ENCODE measurements at regions not wholly inside any gene's neighbourhood (a gene's known extent, or its start where the extent isn't known, plus 50 kb on each side); places are given as distances from the start of the nearest gene placed in this dataset.
A peak's percentile ranks its signal among the peaks of the same experiment; 100 is the strongest.

DNA sequence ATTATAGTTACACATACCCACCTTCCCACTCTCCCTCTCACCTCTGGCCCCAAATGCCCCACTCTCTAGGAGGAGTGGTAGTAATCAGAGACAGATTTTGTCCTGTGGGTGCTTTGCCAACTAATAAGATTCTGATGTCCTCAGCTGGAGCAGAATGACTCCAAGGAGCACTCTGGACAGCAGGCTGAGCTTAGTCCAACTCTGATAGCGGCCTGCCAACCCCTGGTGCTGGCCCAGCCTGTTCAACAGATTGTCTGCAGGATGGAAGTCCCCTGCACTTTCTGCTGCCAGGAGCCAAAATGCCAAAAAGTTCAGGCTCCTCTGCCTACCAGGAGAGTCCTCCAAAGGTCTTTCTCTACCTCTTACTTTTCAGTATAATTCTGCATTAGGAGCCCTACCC lies 160.5 kb upstream of the UMPS start:
- Mint-ChIP-seq H3K9me3 (no peaks in the 10 kb centered on the region), H3K27ac (peak overlapping the region in 1 of 7 donors; percentile 46), H3K4me3 (no peak overlapping the region), H3K36me3 (no peaks in the 10 kb centered on the region), H3K4me1 (no peaks in the 10 kb centered on the region), H3K27me3 (ENCODE audit: low read depth in 3 of 3) (peaks cover 2 to 3% (median 3%) of the 10 kb centered on the region in 3 donors)
- no peak overlapping the region for H3K9ac ChIP-seq (ENCODE audit: insufficient read depth, low read length, poor library complexity, severe bottlenecking)
- no peak overlapping the region for H3K4me2 ChIP-seq (replicated peaks; ENCODE audit: extremely low read depth, low read length, poor library complexity, severe bottlenecking)
- H3K79me2 ChIP-seq (ENCODE audit: insufficient read depth, low read length): no peaks in the 10 kb centered on the region
- intact Hi-C loops (cut with micrococcal nuclease): loop anchor here in 1 of 2 donors (5.0 kb wide), 1 partner anchor 118 kb away; no protein-coding TSS in a partner anchor
- no peaks in the 10 kb centered on the region for H3K9me3 ChIP-seq (replicated peaks in 1 of 2; ENCODE audit: control insufficient read depth in 1 of 2, insufficient read depth in 1 of 2, low read length in 2 of 2)
- H3K36me3 ChIP-seq (replicated peaks in 1 of 2; ENCODE audit: control insufficient read depth in 1 of 2, insufficient read depth in 2 of 2, low read length in 2 of 2): no peaks in the 10 kb centered on the region
- H3K27me3 ChIP-seq (ENCODE audit: control insufficient read depth in 2 of 2, insufficient read depth in 2 of 2, low read length in 2 of 2): no peaks in the 10 kb centered on the region
- H3K27ac ChIP-seq (ENCODE audit: low read depth in 1 of 2, low read length in 2 of 2): no peak overlapping the region
- TF ChIP-seq, protein P1, sequence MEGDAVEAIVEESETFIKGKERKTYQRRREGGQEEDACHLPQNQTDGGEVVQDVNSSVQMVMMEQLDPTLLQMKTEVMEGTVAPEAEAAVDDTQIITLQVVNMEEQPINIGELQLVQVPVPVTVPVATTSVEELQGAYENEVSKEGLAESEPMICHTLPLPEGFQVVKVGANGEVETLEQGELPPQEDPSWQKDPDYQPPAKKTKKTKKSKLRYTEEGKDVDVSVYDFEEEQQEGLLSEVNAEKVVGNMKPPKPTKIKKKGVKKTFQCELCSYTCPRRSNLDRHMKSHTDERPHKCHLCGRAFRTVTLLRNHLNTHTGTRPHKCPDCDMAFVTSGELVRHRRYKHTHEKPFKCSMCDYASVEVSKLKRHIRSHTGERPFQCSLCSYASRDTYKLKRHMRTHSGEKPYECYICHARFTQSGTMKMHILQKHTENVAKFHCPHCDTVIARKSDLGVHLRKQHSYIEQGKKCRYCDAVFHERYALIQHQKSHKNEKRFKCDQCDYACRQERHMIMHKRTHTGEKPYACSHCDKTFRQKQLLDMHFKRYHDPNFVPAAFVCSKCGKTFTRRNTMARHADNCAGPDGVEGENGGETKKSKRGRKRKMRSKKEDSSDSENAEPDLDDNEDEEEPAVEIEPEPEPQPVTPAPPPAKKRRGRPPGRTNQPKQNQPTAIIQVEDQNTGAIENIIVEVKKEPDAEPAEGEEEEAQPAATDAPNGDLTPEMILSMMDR (IDR thresholded peaks at IDR 0.05): no peak
- 92% methylated on average over 1 of the region's 1 CpG for whole genome bisulfite sequencing (ENCODE audit: insufficient coverage)
- H4K20me1 ChIP-seq (ENCODE audit: insufficient read depth, low read length): no peaks in the 10 kb centered on the region
- no peak for DNase-seq
- H3K4me1 ChIP-seq (ENCODE audit: control insufficient read depth in 1 of 2, insufficient read depth in 2 of 2, low read length in 2 of 2): no peaks in the 10 kb centered on the region
- no peak overlapping the region for H3K4me3 ChIP-seq (replicated peaks in 1 of 3; ENCODE audit: low read depth in 2 of 3, low read length in 3 of 3)
- H2AFZ ChIP-seq (ENCODE audit: insufficient read depth, low read depth, low read length, poor library complexity, severe bottlenecking): no peak overlapping the region

DNA sequence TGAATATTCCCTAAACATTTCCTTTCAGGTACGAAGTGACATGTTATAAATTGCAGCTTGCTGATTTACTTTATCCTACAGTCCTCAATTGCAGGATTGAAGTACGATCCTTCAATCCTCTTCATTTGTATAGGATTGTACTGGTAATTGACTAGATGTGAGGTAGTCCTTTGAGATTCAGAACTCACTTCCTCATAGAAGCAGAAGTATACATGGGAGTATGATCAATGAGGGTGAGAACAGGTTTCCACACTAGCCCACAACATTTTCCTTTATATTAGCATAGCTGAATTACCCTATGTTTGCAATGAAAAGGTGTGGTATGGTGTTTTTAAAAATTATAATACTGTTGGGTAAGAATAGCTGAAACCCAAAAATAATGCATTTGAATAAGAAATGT lies 160.0 kb upstream of the UMPS start:
- DNase-seq: no peak
- Mint-ChIP-seq H3K27ac (no peak overlapping the region), H3K9me3 (no peaks in the 10 kb centered on the region), H3K4me3 (no peak overlapping the region), H3K36me3 (no peaks in the 10 kb centered on the region), H3K27me3 (ENCODE audit: low read depth in 3 of 3) (peaks cover 2 to 8% (median 3%) of the 10 kb centered on the region in 3 donors), H3K4me1 (no peaks in the 10 kb centered on the region)
- no CpG with 5 or more reads among the region's 2 CpGs for WGBS (ENCODE audit: insufficient coverage)
- TF ChIP-seq, protein P1 (IDR thresholded peaks at IDR 0.05): no peak
- no peaks in the 10 kb centered on the region for H3K27me3 ChIP-seq (ENCODE audit: control insufficient read depth in 2 of 2, insufficient read depth in 2 of 2, low read length in 2 of 2)
- H3K4me3 ChIP-seq (replicated peaks in 1 of 3; ENCODE audit: low read depth in 2 of 3, low read length in 3 of 3): no peak overlapping the region
- no peaks in the 10 kb centered on the region for H3K36me3 ChIP-seq (replicated peaks in 1 of 2; ENCODE audit: control insufficient read depth in 1 of 2, insufficient read depth in 2 of 2, low read length in 2 of 2)
- intact Hi-C loops (cut with micrococcal nuclease): no loop called here
- H3K4me1 ChIP-seq (ENCODE audit: control insufficient read depth in 1 of 2, insufficient read depth in 2 of 2, low read length in 2 of 2): no peaks in the 10 kb centered on the region
- no peaks in the 10 kb centered on the region for H3K79me2 ChIP-seq (ENCODE audit: insufficient read depth, low read length)
- H2AFZ ChIP-seq (ENCODE audit: insufficient read depth, low read depth, low read length, poor library complexity, severe bottlenecking): no peak overlapping the region
- H3K9ac ChIP-seq (ENCODE audit: insufficient read depth, low read length, poor library complexity, severe bottlenecking): no peak overlapping the region
- no peaks in the 10 kb centered on the region for H4K20me1 ChIP-seq (ENCODE audit: insufficient read depth, low read length)
- H3K27ac ChIP-seq (ENCODE audit: low read depth in 1 of 2, low read length in 2 of 2): no peak overlapping the region
- no peak overlapping the region for H3K4me2 ChIP-seq (replicated peaks; ENCODE audit: extremely low read depth, low read length, poor library complexity, severe bottlenecking)
- H3K9me3 ChIP-seq (replicated peaks in 1 of 2; ENCODE audit: control insufficient read depth in 1 of 2, insufficient read depth in 1 of 2, low read length in 2 of 2): no peaks in the 10 kb centered on the region

All from CD14-positive monocyte (primary cell).